Thoracic aorta (tissue), 2 donors: ENCODE measurements at regions not wholly inside any gene's neighbourhood (a gene's known extent, or its start where the extent isn't known, plus 50 kb on each side); places are given as distances from the start of the nearest gene placed in this dataset.
"Not testable (repeated sequence)": the region's sequence is repeated elsewhere in the genome, so short reads cannot be mapped to it uniquely, and the experiment has no call there.

ENCODE experiments used
- ATAC-seq: fragments of 150-250 bp; one replicate; pipeline ENCODE4 v1.8.0; 2017; ENCODE audit warnings: low read depth; ENCODE audit not compliant: insufficient number of reproducible peaks, low FRiP score
- DNase-seq: peaks from one replicate; pipeline ENCODE4 v3.0.0-alpha.2; 2020; ENCODE audit warnings: low spot score
- H3K27ac ChIP-seq, 2 donors: fragments of 200-600 bp; sonication (generic); 1 replicate in 1 of 2; 2 replicates in 1 of 2; pipeline ENCODE4 v1.5.1; 2016; ENCODE audit warnings: mild to moderate bottlenecking in 2 of 2, moderate library complexity in 2 of 2
- H3K27me3 ChIP-seq: fragments of 200-600 bp; sonication (generic); replicated peaks from 2 replicates; pipeline ENCODE4 v1.6.0; 2016; ENCODE audit warnings: mild to moderate bottlenecking; ENCODE audit not compliant: insufficient read depth
- H3K36me3 ChIP-seq: fragments of 200-600 bp; sonication (generic); one replicate; pipeline ENCODE4 v1.5.1; 2016
- H3K4me1 ChIP-seq, 2 donors: fragments of 200-600 bp; sonication (generic); 1 replicate in 1 of 2; 2 replicates in 1 of 2; pipeline versions ENCODE4 v1.5.1 to v1.6.0; 2016; ENCODE audit warnings: low read depth in 2 of 2, mild to moderate bottlenecking in 1 of 2; ENCODE audit not compliant: control insufficient read depth in 1 of 2
- H3K4me3 ChIP-seq: fragments of 200-600 bp; sonication (generic); 2 replicates; pipeline ENCODE4 v1.5.1; 2016; ENCODE audit warnings: mild to moderate bottlenecking
- H3K9me3 ChIP-seq: fragments of 200-600 bp; sonication (generic); 2 replicates; pipeline ENCODE4 v1.5.1; 2016
- TF ChIP-seq, protein P1 (sequence below): fragments of 200-600 bp; sonication (generic); IDR thresholded peaks from one replicate; pipeline ENCODE4 v1.5.1; 2019; ENCODE audit warnings: antibody characterized with exemption

DNA sequence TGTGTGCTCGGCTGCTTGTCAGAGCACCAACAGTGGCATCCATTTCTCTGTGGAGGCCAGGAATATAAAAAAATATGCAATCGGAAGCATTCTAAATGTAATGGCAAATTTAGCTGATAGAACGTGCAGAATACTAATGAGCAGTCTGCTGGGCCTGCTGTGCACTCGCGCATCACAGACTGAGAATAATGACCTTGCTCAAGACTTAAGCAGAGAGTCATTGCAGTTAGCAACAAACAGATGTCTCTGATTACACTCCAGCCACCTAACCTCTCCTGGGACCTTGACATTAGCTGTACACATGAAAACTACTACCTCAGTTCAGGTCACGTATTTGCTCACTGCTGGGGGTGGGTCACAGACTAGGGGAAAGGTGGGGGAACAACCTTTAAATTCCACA lies 269.2 kb upstream of the DAAM1 start:
- TF ChIP-seq, protein P1, sequence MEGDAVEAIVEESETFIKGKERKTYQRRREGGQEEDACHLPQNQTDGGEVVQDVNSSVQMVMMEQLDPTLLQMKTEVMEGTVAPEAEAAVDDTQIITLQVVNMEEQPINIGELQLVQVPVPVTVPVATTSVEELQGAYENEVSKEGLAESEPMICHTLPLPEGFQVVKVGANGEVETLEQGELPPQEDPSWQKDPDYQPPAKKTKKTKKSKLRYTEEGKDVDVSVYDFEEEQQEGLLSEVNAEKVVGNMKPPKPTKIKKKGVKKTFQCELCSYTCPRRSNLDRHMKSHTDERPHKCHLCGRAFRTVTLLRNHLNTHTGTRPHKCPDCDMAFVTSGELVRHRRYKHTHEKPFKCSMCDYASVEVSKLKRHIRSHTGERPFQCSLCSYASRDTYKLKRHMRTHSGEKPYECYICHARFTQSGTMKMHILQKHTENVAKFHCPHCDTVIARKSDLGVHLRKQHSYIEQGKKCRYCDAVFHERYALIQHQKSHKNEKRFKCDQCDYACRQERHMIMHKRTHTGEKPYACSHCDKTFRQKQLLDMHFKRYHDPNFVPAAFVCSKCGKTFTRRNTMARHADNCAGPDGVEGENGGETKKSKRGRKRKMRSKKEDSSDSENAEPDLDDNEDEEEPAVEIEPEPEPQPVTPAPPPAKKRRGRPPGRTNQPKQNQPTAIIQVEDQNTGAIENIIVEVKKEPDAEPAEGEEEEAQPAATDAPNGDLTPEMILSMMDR, result no peak
- Histone ChIP-seq H3K4me3 (no peak overlapping the region), H3K27ac (no peak overlapping the region), H3K9me3 (no peaks in the 10 kb centered on the region), H3K4me1 (no peaks in the 10 kb centered on the region), H3K27me3 (no peaks in the 10 kb centered on the region), H3K36me3 (no peaks in the 10 kb centered on the region)
- DNase-seq, result no peak
- no peak for ATAC-seq

DNA sequence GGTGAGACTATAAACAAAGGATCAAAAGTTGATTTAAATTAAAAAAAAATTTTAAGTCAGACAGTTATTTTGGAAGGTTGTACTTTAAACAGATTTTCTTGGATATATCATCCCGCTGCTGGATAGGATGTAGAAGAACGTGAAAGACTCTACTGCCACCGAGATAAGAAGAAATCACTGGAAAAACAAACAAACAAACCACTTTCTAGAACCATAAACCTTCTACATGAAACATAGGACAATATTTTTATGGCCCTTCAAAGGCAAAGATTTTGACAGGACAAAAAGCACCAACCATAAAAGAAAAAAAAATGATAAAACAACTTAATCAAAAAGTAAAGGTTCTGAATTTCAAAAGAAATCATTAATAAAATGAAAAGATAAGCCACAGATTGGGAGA lies 268.2 kb upstream of the DAAM1 start:
- no peak overlapping the region for H3K27ac ChIP-seq
- H3K36me3 ChIP-seq, result no peaks in the 10 kb centered on the region
- H3K27me3 ChIP-seq, result no peaks in the 10 kb centered on the region
- DNase-seq (no peak), ATAC-seq (no peak)
- no peaks in the 10 kb centered on the region for H3K4me1 ChIP-seq
- TF ChIP-seq, protein P1, result no peak
- no peaks in the 10 kb centered on the region for H3K9me3 ChIP-seq
- H3K4me3 ChIP-seq, result no peak overlapping the region

DNA sequence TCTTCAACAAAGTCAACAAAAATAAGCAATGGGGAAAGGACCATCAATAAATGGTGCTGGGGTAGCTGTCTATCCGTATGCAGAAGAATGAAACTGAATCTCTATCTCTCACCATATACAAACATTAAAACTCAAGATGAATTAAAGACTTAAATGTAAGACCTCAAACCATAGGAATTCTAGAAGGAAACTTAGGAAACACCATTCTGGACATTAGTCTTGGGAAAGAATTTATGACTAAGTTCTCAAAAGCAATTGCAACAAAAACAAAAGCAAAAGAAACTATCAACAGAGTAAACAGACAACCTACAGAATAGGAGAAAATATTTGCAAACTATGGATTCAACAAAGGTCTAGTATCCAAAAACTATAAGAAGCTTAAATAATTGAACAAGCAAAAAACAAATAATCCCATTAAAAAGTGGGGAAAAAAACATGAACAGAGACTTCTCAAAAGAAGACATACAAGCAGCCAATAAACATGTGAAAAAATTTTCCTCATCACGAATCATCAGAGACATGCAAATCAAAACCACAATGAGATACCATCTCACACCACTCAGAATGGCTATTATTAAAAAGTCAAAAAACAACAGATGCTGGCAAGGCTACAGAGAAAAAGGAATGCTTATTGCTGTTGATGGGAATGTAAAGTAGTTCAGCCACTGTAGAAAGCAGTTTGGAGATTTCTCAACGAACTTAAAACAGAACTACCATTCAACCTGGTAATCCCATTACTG lies 266.1 kb upstream of the DAAM1 start:
- H3K9me3 ChIP-seq, H3K36me3 ChIP-seq, H3K4me3 ChIP-seq, H3K4me1 ChIP-seq, H3K27ac ChIP-seq, DNase-seq, ATAC-seq, H3K27me3 ChIP-seq: not testable (repeated sequence)

DNA sequence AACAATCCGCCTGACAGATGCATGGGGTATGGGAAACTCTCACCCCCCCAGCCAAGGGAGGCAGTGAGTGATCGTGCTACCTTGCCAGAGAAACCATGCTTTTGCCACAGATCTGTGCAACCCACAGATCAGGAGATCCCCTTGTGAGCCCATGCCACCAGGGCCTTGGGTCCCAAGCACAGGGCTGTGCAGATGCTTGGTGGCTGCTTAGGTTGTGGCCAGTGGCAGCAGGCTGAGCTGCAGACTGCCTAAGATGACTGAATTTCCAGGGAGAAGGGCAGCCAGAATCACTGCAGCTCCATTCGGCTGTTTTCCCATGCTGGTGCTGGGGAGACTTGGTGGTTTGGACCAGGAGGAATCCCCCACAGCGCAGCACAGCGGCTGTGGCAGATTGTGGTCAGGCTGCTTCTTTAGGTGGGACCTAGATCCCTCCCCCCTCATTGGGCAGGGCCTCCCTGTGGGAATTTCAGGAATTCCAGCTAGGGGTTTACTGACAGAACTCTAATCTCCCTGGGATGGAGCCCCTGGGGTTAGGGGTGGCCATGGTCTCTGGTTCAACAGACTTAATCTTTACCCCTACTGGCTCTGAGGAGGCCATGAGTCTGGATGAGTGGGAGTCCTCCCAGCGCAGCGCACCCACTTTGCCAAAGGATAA lies 264.6 kb upstream of the DAAM1 start:
- DNase-seq, result no peak
- H3K4me3 ChIP-seq, result no peak overlapping the region
- H3K4me1 ChIP-seq, result no peaks in the 10 kb centered on the region
- H3K9me3 ChIP-seq, result no peaks in the 10 kb centered on the region
- no peaks in the 10 kb centered on the region for H3K27me3 ChIP-seq
- no peak for ATAC-seq
- no peaks in the 10 kb centered on the region for H3K36me3 ChIP-seq
- no peak overlapping the region for H3K27ac ChIP-seq
- TF ChIP-seq, protein P1, result no peak

DNA sequence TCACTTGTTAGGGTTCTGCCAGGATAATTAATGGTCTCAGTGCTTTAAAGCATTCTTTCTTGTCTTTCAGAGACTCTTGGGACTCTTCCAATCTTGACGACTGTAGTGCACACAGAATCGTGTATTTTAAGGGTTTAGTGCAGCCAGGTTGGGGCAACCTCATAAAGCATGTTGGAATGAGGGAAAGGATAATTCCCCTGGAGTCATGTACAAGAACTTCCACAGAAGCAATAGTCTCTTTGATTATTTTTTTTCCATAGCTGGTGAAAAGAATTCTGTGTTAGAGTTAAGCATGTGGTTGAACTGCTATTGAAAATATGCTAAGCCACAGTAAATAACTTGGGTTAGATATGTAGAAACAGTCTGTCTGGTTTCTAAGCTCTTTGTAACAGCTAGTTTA lies 246.8 kb upstream of the DAAM1 start:
- H3K27me3 ChIP-seq, result no peaks in the 10 kb centered on the region
- no peaks in the 10 kb centered on the region for H3K36me3 ChIP-seq
- ATAC-seq (no peak), DNase-seq (no peak)
- peaks cover 2% of the 10 kb centered on the region for H3K9me3 ChIP-seq
- no peaks in the 10 kb centered on the region for H3K4me1 ChIP-seq
- TF ChIP-seq, protein P1, result no peak
- no peak overlapping the region for H3K4me3 ChIP-seq
- H3K27ac ChIP-seq, result no peak overlapping the region
